PC-3 (cell line): ENCODE measurements at regions not wholly inside any gene's neighbourhood (a gene's known extent, or its start where the extent isn't known, plus 50 kb on each side); places are given as distances from the start of the nearest gene placed in this dataset.
A peak's percentile ranks its signal among the peaks of the same experiment; 100 is the strongest.
"Not testable (repeated sequence)": the region's sequence is repeated elsewhere in the genome, so short reads cannot be mapped to it uniquely, and the experiment has no call there.

Experiments used
- ATAC-seq: fragments of 200-7000 bp; cut with Tn5 transposase; 2 replicates; pipeline ENCODE4 v1.9.1; 2020; ENCODE audit warnings: mild to moderate bottlenecking, moderate library complexity
- BruUV-seq: library from RNA; stranded (reverse); fragments of 400-500 nt; replicated peaks from 2 replicates; lab custom pipeline; 2021; lab: Mats Ljungman, UMichigan
- CTCF ChIA-PET: fragments of 300-600 bp; sonication (Branson Sonifier 250); formaldehyde crosslinking; loops from one replicate; lab custom pipeline; 2022; ENCODE audit warnings: antibody characterized with exemption; lab: Charles Lee
- POLR2A ChIA-PET: fragments of 300-600 bp; sonication (Branson Sonifier 250); formaldehyde crosslinking; loops from one replicate; lab custom pipeline; 2022; ENCODE audit warnings: antibody characterized with exemption; ENCODE audit not compliant: unreplicated experiment; lab: Charles Lee
- DNase-seq: peaks from one replicate; pipeline ENCODE4 v3.0.0-alpha.2; 2015
- H2AFZ ChIP-seq: fragments of 300-600 bp; sonication (generic); 2 replicates; pipeline ENCODE4 v1.6.0; 2016; ENCODE audit warnings: antibody characterized with exemption, low read length
- H3F3A ChIP-seq: fragments of 300-600 bp; sonication (generic); one replicate; pipeline ENCODE4 v1.6.0; 2017; ENCODE audit warnings: antibody characterized with exemption, low read length, control low read depth, mild to moderate bottlenecking; ENCODE audit not compliant: unreplicated experiment
- H3K27ac ChIP-seq: fragments of 300-600 bp; sonication (generic); 2 replicates; pipeline ENCODE4 v1.5.1; 2016; ENCODE audit warnings: mild to moderate bottlenecking, low read length
- H3K27me3 ChIP-seq: fragments of 300-600 bp; sonication (generic); 2 replicates; pipeline ENCODE4 v1.6.1; 2016; ENCODE audit warnings: low read length, mixed read lengths
- H3K36me3 ChIP-seq: fragments of 300-600 bp; sonication (generic); 2 replicates; pipeline ENCODE4 v1.6.1; 2016; ENCODE audit warnings: low read depth, mixed run types, low read length, mixed read lengths
- H3K4me1 ChIP-seq: fragments of 300-600 bp; sonication (generic); 2 replicates; pipeline ENCODE4 v1.5.1; 2016; ENCODE audit warnings: low read length; ENCODE audit not compliant: insufficient read depth
- H3K4me2 ChIP-seq: fragments of 300-600 bp; sonication (generic); 2 replicates; pipeline ENCODE4 v1.6.0; 2016; ENCODE audit warnings: low read length
- H3K4me3 ChIP-seq: fragments of 300-600 bp; sonication (generic); 2 replicates; pipeline ENCODE4 v1.5.1; 2016; ENCODE audit warnings: mild to moderate bottlenecking, low read length, mixed read lengths
- H3K79me2 ChIP-seq: fragments of 300-600 bp; sonication (generic); 2 replicates; pipeline ENCODE4 v1.6.1; 2017; ENCODE audit warnings: low read length, mixed read lengths
- H3K9ac ChIP-seq: fragments of 300-600 bp; sonication (generic); 2 replicates; pipeline ENCODE4 v1.6.0; 2016; ENCODE audit warnings: mild to moderate bottlenecking, low read length
- H3K9me2 ChIP-seq: fragments of 300-600 bp; sonication (generic); replicated peaks from 2 replicates; pipeline ENCODE4 v1.6.1; 2016; ENCODE audit warnings: mixed run types, low read length, mixed read lengths
- H3K9me3 ChIP-seq: fragments of 300-600 bp; sonication (generic); 2 replicates; pipeline ENCODE4 v1.6.1; 2016; ENCODE audit warnings: low read length, mixed read lengths
- H4K20me1 ChIP-seq: fragments of 300-600 bp; sonication (generic); 2 replicates; pipeline ENCODE4 v1.6.1; 2016; ENCODE audit warnings: low read length, mixed read lengths
- intact Hi-C: fragments of 100-400 bp; cut with micrococcal nuclease; formaldehyde crosslinking; loops from 2 replicates; pipeline ENCODE4 v1.9.0; 2023

- POLR2A ChIA-PET, H3K9me3 ChIP-seq, H3K36me3 ChIP-seq, H3K9ac ChIP-seq, H3K27ac ChIP-seq, H3K4me3 ChIP-seq, H3K27me3 ChIP-seq, H3K9me2 ChIP-seq, ATAC-seq, H3K4me1 ChIP-seq, H3K4me2 ChIP-seq, H3F3A ChIP-seq, BruUV-seq, H3K79me2 ChIP-seq, H2AFZ ChIP-seq, intact Hi-C loops, DNase-seq, CTCF ChIA-PET, H4K20me1 ChIP-seq: not testable (repeated sequence)
Measured at GRCh38 chr7:143704813-143705212, 52.7 kb downstream of the CTAGE6 start.

- H4K20me1 ChIP-seq, BruUV-seq, H3K79me2 ChIP-seq, CTCF ChIA-PET, H3K9ac ChIP-seq, H3F3A ChIP-seq, H3K4me3 ChIP-seq, H3K9me2 ChIP-seq, H3K27ac ChIP-seq, H3K36me3 ChIP-seq, H3K4me1 ChIP-seq, H3K27me3 ChIP-seq, H3K4me2 ChIP-seq, intact Hi-C loops, H2AFZ ChIP-seq, DNase-seq, H3K9me3 ChIP-seq, POLR2A ChIA-PET: not testable (repeated sequence)
- peak; percentile 96 for ATAC-seq
Measured at GRCh38 chr7:143700759-143701699, 56.5 kb downstream of the CTAGE6 start.
